ENCODE measurements at regions not wholly inside any gene's neighbourhood (a gene's known extent, or its start where the extent isn't known, plus 50 kb on each side); places are given as distances from the start of the nearest gene placed in this dataset.

GRCh38 chr5:77948476-77948875, 172.3 kb upstream of the TBCA start:
- no peak for DNase-seq

GRCh38 chr5:77947041-77947428, 170.9 kb upstream of the TBCA start:
- DNase-seq = no peak

- DNase-seq = no peak
Measured at GRCh38 chr5:77946381-77947040, 170.4 kb upstream of the TBCA start.

- DNase-seq = peak; percentile 34
Measured at GRCh38 chr5:77945874-77946273, 169.7 kb upstream of the TBCA start.

- DNase-seq = no peak
Measured at GRCh38 chr5:77944757-77945340, 168.7 kb upstream of the TBCA start.

GRCh38 chr5:77943851-77944250, 167.7 kb upstream of the TBCA start:
- no peak for DNase-seq

- DNase-seq = no peak
Measured at GRCh38 chr5:77942578-77943239, 166.6 kb upstream of the TBCA start.

GRCh38 chr5:77937015-77937908, 161.1 kb upstream of the TBCA start:
- no peak for DNase-seq

- no peak for DNase-seq
Measured at GRCh38 chr5:77936365-77936693, 160.2 kb upstream of the TBCA start.

- DNase-seq = no peak
Measured at GRCh38 chr5:77935506-77936364, 159.6 kb upstream of the TBCA start.

GRCh38 chr5:77928776-77929300, 152.7 kb upstream of the TBCA start:
- no peak for DNase-seq

- no peak for DNase-seq
Measured at GRCh38 chr5:77926337-77926736, 150.2 kb upstream of the TBCA start.

GRCh38 chr5:77925503-77925902, 149.4 kb upstream of the TBCA start:
- no peak for DNase-seq

- DNase-seq = no peak
Measured at GRCh38 chr5:77924081-77924480, 147.9 kb upstream of the TBCA start.

GRCh38 chr5:77923666-77924065, 147.5 kb upstream of the TBCA start:
- no peak for DNase-seq

- DNase-seq = no peak
Measured at GRCh38 chr5:77921094-77921768, 145.1 kb upstream of the TBCA start.

- no peak for DNase-seq
Measured at GRCh38 chr5:77920359-77921058, 144.4 kb upstream of the TBCA start.

GRCh38 chr5:77915346-77915745, 139.2 kb upstream of the TBCA start:
- DNase-seq = no peak

- no peak for DNase-seq
Measured at GRCh38 chr5:77912721-77913120, 136.6 kb upstream of the TBCA start.

- DNase-seq = no peak
Measured at GRCh38 chr5:77910602-77911188, 134.6 kb upstream of the TBCA start.

Measured in occipital lobe (tissue), 1 donor.